GM19023 (cell line): ENCODE measurements at regions not wholly inside any gene's neighbourhood (a gene's known extent, or its start where the extent isn't known, plus 50 kb on each side); places are given as distances from the start of the nearest gene placed in this dataset.
"Not testable (repeated sequence)": the region's sequence is repeated elsewhere in the genome, so short reads cannot be mapped to it uniquely, and the experiment has no call there.

Experiments used
- ATAC-seq: cut with Tn5 transposase; IDR thresholded peaks from one replicate; pipeline ENCODE4 v1.9.1; 2021; ENCODE audit warnings: mild to moderate bottlenecking, moderate library complexity; ENCODE audit not compliant: unreplicated experiment

DNA sequence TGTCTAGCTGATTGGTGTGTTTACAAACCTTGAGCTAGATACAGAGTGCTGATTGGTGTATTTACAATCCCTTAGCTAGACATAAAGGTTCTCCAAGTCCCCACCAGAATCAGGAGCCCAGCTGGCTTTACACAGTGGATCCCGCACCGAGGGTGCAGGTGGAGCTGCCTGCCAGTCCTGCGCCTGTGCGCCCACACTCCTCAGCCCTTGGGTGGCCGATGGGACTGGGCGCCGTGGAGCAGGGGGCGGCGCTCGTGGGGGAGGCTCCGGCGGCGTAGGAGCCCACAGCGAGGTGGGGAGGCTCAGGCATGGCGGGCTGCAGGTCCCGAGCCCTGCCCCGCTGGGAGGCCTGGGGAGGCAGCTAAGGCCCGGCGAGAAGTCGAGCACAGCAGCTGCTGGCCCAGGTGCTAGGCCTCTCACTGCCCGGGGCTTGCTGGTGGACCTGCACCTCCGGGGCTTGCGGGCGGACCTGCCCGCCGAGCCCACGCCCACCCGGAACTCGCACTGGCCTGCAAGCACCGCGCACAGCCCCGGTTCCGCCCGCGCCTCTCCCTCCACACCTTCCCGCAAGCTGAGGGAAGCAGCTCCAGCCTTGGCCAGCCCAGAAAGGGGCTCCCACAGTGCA, 51.0 kb upstream of the CDYL start:
- not testable (repeated sequence) for ATAC-seq

GRCh38 chr6:4724727-4725126, 51.5 kb upstream of the CDYL start:
- not testable (repeated sequence) for ATAC-seq

DNA sequence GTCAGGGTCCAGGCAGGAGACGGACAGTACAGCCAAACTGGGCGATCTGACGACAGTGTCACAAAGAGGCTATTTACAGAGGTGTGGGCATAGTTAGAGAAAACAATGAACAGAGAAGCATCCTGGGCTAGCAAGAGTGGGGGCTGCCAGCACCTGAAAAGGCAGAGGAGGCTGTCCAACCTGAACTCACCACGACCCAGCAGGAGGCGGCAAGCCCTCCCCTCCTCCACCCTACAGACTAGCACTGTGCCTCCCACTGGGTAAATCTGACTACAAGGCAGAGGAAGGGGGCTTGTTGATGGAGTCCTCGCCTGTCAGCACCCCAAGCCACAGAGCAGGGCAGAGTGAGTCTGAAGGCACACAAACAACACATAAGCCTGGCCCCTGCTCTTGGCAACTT, 52.8 kb upstream of the CDYL start:
- no peak for ATAC-seq

DNA sequence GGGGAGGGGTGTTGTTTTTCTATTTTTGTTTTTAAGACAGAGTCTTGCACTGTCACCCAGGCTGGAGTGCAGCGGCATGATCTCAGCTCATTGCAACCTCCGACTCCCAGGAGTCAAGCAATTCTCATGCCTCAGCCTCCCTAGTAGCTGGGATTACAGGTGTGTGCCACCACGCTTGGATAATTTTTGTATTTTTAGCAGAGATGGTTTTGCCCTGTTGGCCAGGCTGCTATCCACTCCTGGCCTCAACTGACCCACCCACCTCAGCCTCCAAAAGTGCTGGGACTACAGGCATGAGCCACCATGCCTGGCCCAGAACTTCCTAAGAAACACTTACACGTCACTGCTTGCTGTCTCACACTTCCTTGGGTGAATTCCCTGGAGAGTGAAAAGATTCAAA, 54.8 kb upstream of the CDYL start:
- not testable (repeated sequence) for ATAC-seq

DNA sequence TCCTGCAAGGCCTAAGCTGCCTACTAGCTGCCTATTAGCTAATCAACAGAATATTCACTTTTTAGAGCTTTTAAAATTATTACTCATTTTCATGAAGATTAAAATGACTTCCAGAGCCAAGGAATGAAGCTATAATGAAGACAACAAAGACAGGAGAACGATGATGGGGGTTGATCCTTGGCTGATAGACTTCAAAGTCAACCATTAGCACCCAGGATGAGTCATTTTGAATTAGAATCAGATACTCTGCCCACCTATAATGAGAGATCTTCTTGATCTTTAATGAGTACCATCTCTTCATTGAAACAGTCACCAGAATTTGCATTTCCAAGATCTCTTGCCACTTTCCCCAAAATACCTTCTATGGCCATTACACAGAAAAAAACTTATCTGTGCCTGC, 56.7 kb upstream of the CDYL start:
- ATAC-seq = no peak

- ATAC-seq = no peak
Observed at GRCh38 chr6:4717856-4718255, 58.3 kb upstream of the CDYL start.

DNA sequence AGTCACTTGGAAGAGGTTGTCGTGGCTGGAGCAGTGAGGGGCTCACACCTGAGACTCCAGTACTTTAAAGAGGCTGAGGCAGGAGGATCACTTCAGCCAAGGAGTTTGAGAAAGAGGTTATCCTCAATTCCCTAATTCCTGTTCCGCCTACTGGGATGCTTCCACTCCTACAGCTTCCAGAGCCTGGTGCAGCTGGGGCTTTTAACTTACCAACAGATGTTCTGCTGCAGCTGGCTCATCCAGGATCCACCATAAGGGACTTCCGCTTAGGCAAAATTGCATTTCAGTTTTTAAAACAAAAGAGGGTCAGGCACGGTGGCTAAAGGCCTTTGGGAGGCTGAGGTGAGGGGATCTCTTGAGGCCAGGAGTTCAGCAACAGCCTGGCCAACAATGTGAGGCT, 59.1 kb upstream of the CDYL start:
- no peak for ATAC-seq

- ATAC-seq = no peak
Observed at GRCh38 chr6:4714961-4715501, 61.2 kb upstream of the CDYL start.

GRCh38 chr6:4712291-4712690, 63.9 kb upstream of the CDYL start:
- ATAC-seq = no peak

DNA sequence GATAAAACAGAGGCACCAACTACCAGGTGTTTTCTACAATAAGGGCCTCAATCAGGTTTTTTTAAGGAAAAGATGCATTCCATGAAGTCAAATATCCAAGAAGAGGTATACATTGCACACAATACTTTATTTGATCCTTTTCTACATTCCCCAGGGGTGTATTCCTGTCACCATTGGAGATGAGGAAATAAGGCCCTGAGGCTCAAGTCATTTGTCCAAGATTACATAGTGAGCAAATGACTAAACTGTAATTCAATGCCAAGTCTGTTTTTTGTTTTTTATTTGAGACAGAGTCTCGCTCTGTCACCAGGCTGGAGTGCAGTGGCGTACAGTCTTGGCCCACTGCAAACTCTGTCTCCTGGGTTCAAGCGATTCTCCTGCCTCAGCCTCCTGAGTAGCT, 69.2 kb upstream of the CDYL start:
- ATAC-seq = no peak

GRCh38 chr6:4705809-4706208, 70.4 kb upstream of the CDYL start:
- ATAC-seq = no peak

GRCh38 chr6:4703382-4703781, 72.8 kb upstream of the CDYL start:
- no peak for ATAC-seq

DNA sequence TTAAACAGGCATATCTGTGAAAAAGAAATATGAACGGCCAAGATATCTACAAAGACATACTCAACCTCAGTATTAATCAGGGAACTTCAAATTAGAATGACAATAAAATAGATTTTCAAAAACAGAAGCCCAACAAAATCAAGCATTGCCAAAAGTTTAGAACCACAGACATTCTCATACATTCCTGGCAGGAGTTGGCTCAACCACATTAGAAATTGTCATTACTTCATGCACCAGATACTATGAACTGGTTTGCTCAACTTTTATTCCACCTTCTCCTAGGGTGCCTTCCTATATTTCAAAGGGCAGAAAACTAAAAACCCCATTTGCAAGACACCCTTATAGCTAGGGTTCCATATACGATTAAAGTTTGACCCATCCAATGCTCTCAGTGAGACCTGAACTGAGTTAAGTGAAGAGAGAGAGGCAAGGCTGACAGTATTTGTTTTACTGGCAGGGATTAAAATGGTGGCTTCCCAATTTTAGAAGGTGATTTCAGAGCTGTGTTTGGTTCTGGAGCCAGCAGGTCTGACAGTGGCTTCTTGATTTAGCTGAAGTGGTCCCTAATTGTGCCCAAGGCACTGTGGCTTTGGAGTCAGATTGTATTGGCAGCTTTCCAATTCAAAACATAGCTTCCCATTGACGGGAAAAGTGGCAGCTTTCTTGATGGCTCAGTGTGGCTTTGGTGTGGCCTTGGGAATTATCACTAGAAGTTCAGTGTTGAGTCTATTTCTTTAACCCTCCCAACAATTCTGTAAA, 77.1 kb upstream of the CDYL start:
- no peak for ATAC-seq

DNA sequence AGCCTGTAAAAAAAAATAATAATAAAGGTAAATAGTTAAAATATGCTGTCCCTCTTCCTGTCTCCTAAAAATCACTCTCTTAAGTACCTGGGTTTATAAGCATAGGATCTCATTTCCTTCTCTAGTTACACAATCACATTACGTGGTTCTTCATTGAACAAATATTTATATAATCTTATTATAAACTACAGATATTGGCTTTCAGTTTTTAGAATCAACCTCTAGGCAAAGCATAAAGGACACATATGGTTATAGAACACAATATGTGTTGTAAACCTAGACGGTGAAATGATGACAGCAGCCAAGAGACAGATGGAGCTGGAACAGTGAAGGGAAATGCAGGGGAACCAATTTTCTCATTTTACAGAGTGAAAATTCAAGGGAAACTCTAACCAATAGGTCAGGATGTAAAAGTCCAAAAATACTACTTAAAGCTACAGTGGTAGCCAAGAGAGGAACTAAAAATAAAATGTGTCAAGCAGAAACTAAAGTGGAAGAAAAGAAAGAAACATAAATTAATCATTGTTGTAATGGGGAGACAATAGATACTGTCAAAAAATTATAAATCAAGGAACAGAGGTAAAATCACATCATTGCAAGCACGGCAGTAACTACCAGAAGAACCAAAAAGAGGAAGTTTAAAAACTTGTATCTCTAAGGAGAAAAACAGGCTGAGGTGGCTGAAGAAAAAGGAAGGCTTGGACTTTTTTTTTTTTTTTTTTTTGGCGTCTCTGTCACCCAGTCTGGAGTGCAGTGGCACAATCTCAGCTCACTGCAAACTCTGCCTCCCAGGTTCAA, 82.8 kb upstream of the CDYL start:
- no peak for ATAC-seq

GRCh38 chr6:4692664-4693063, 83.5 kb upstream of the CDYL start:
- ATAC-seq = no peak

DNA sequence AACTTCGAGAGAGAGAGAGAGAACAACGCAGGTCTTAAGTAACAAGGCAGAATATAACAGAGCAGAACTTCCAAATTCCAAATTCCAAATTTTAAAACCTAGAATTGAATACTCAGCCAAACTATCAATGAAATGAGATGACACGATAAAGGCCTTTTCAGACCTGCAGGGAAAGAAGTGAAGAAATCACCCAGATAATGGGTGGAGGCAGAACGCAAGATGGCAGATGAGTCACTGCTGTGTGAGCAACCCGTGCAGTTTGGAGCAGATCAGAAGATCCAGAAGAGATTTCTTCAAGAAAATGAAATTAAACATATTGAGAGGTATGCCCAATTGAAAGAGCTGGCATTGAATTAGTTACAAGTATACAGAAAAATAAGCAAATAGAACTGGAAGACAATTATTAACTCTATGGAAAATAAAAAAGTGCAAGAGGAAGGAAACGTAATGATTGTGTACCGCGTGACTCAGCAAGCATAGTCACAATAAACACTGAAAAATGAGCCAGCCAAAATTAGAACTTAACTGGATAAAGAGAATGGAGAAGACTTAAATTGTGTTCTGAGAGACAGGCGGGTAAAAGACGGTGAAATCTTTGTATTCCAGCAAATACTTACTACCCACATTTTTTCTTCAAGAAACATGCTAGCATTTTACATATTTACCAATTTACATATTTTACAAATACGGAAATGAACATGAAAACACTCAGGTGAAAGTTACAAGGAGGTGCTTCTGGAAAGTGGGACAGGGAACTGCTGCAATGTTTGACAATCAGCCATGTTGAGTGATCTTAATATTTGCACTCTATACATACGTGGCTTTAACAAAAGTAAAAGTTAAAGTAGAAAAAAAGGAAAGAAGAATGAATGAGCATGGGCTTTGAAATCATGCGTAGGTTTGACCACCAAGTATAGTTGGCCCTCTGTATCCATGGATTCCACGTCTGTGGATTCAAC, 87.9 kb upstream of the CDYL start:
- no peak for ATAC-seq

GRCh38 chr6:4687656-4687988, 88.6 kb upstream of the CDYL start:
- ATAC-seq = no peak

DNA sequence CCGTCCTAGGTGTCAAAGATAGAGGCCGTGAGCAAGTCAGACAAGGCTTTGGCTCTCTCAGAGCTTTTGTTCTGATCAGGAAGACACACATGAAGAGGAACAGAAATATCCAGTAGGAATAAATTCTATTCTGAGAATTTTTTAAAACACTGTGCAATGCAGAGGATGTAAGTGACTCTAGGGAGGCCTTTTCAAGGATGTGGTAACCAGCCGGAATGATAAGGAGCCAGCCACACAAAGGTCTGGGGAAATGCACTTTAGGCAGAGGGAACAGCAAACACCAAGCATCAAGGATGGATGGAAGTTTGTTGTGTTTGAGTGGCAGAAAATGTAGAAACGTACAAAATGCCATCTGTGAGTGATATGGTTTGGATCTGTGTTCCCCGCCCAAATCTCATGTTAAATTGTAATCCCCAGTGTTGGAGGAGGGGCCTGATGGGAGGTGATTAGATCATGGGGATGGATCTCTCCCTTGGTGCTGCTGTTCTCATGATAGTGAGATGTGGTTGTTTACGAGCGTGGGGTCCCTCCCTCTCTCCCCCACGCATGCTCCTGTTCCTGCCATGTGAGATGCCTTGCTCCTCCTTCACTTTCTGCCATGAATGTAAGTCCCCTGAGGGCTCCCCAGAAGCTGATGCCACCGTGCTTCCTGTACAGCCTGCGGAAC, 93.6 kb upstream of the CDYL start:
- no peak for ATAC-seq

GRCh38 chr6:4678506-4679300, 97.5 kb upstream of the CDYL start:
- ATAC-seq = no peak

GRCh38 chr6:4677751-4678065, 98.5 kb upstream of the CDYL start:
- no peak for ATAC-seq
